GM12878 (cell line): ENCODE measurements at regions not wholly inside any gene's neighbourhood (a gene's known extent, or its start where the extent isn't known, plus 50 kb on each side); places are given as distances from the start of the nearest gene placed in this dataset.

Source experiments
- ATAC-seq: fragments of 200-7000 bp; cut with Tn5 transposase; 3 replicates; pipeline ENCODE4 v1.9.1; 2020; ENCODE audit warnings: mild to moderate bottlenecking, moderate library complexity
- BruUV-seq: library from RNA; stranded (reverse); fragments of 400-500 nt; replicated peaks from 2 replicates; lab custom pipeline; 2021; lab: Mats Ljungman, UMichigan
- CTCF ChIA-PET: fragments of 300-600 bp; sonication (Branson Sonifier 250); formaldehyde crosslinking; extraction: SDS; loops from one replicate; lab custom pipeline; 2021; ENCODE audit warnings: inconsistent platforms; lab: Yijun Ruan, JAX
- POLR2A ChIA-PET: fragments of 350-600 bp; formaldehyde crosslinking; extraction: SDS; loops from one replicate; lab custom pipeline; 2021; ENCODE audit warnings: inconsistent platforms; lab: Charles Lee
- RAD21 ChIA-PET: fragments of 300-600 bp; sonication (Branson Sonifier 250); formaldehyde crosslinking; loops from one replicate; lab custom pipeline; 2023; ENCODE audit warnings: antibody characterized with exemption; ENCODE audit not compliant: unreplicated experiment; lab: Charles Lee
- SMC1A ChIA-PET: fragments of 300-600 bp; sonication (Branson Sonifier 250); formaldehyde crosslinking; loops from one replicate; lab custom pipeline; 2023; ENCODE audit not compliant: unreplicated experiment, uncharacterized antibody; lab: Charles Lee
- DNase-seq: peaks from one replicate; pipeline ENCODE4 v3.0.0-alpha.2; 2011; ENCODE audit warnings: low read depth, low spot score
- FAIRE-seq: peaks from 3 replicates; lab custom pipeline; 2011; peaks lifted over from hg19 to GRCh38; lab: Jason Lieb, UNC
- H2AFZ ChIP-seq: 2 replicates; pipeline ENCODE4 v1.6.0; 2011; ENCODE audit warnings: low read depth, low read length, control low read depth; ENCODE audit not compliant: control insufficient read depth
- H3K27ac ChIP-seq: 2 replicates; pipeline ENCODE4 v1.5.1; 2011; ENCODE audit warnings: control low read depth; ENCODE audit not compliant: control insufficient read depth, insufficient read depth
- H3K27me3 ChIP-seq, 2 experiments: replicated peaks in 1 of 2; 2 replicates each; pipeline versions ENCODE4 v1.6.0 to v1.6.1; 2011; ENCODE audit warnings: low read length in 1 of 2; ENCODE audit not compliant: control insufficient read depth in 2 of 2, insufficient read depth in 2 of 2
- H3K36me3 ChIP-seq, 2 experiments: 2 replicates each; pipeline ENCODE4 v1.5.1; 2011; ENCODE audit warnings: low read length in 1 of 2; ENCODE audit not compliant: control insufficient read depth in 2 of 2, insufficient read depth in 2 of 2
- H3K4me1 ChIP-seq: 2 replicates; pipeline ENCODE4 v1.6.1; 2011; ENCODE audit warnings: mild to moderate bottlenecking, low read length, moderate library complexity, mixed read lengths; ENCODE audit not compliant: control insufficient read depth, insufficient read depth
- H3K4me2 ChIP-seq: 2 replicates; pipeline ENCODE4 v1.6.0; 2011; ENCODE audit warnings: control low read depth; ENCODE audit not compliant: control insufficient read depth, insufficient read depth
- H3K4me3 ChIP-seq: fragments of 200-600 bp; sonication (generic); 2 replicates; pipeline ENCODE4 v1.5.1; 2016
- H3K79me2 ChIP-seq: 2 replicates; pipeline ENCODE4 v1.6.0; 2011; ENCODE audit warnings: low read length; ENCODE audit not compliant: control insufficient read depth, insufficient read depth
- H3K9ac ChIP-seq: 2 replicates; pipeline ENCODE4 v1.8.0; 2011; ENCODE audit warnings: low read length, control low read depth, mixed read lengths; ENCODE audit not compliant: control insufficient read depth, insufficient read depth
- H3K9me3 ChIP-seq: replicated peaks from 3 replicates; pipeline ENCODE4 v1.5.1; 2011; ENCODE audit warnings: mild to moderate bottlenecking, low read length; ENCODE audit not compliant: control insufficient read depth, insufficient read depth
- H4K20me1 ChIP-seq: 2 replicates; pipeline ENCODE4 v1.6.0; 2011; ENCODE audit not compliant: control insufficient read depth, insufficient read depth
- ASH2L ChIP-seq: fragments of 300-600, 200-600 bp; sonication (generic); IDR thresholded peaks from 2 replicates; pipeline ENCODE4 v1.6.1; 2017; ENCODE audit warnings: low read depth, mild to moderate bottlenecking, borderline replicate concordance
- CBX3 ChIP-seq: fragments of 200-600 bp; sonication (generic); IDR thresholded peaks from 2 replicates; pipeline ENCODE4 v1.6.1; 2016; ENCODE audit warnings: low read depth, borderline replicate concordance
- HDGF ChIP-seq: fragments of 450-650 bp; IDR thresholded peaks from 2 replicates; pipeline ENCODE4 v1.6.1; 2016; ENCODE audit warnings: antibody characterized with exemption
- JUND ChIP-seq: IDR thresholded peaks from 2 replicates; pipeline ENCODE4 v1.6.1; 2012; ENCODE audit warnings: low read depth, mild to moderate bottlenecking, low read length, improper control_type of control experiment, moderate library complexity
- MTA2 ChIP-seq: fragments of 450-650 bp; IDR thresholded peaks from 2 replicates; pipeline ENCODE4 v1.6.1; 2016; ENCODE audit warnings: low read depth, mild to moderate bottlenecking, moderate library complexity
- MYC ChIP-seq: IDR thresholded peaks from 2 replicates; pipeline ENCODE4 v1.6.1; 2011; ENCODE audit warnings: mild to moderate bottlenecking, low read length, moderate library complexity, inconsistent platforms; ENCODE audit not compliant: insufficient read depth, insufficient replicate concordance, insufficient read length, severe bottlenecking
- NFXL1 ChIP-seq: fragments of 450-650 bp; IDR thresholded peaks from 2 replicates; pipeline ENCODE4 v1.6.1; 2017; ENCODE audit warnings: antibody characterized with exemption, mild to moderate bottlenecking, borderline replicate concordance
- POLR2AphosphoS2 ChIP-seq: IDR thresholded peaks from 2 replicates; pipeline ENCODE4 v1.6.1; 2011; ENCODE audit warnings: low read depth, mild to moderate bottlenecking, low read length, improper control_type of control experiment, moderate library complexity
- RBBP5 ChIP-seq: fragments of 200-600 bp; sonication (generic); conservative IDR thresholded peaks from 2 replicates; pipeline ENCODE4 v1.6.1; 2016
- RCOR1 ChIP-seq: conservative IDR thresholded peaks from 2 replicates; pipeline ENCODE4 v1.6.1; 2012; ENCODE audit warnings: low read depth, low read length, improper control_type of control experiment
- SIX5 ChIP-seq: IDR thresholded peaks from 2 replicates; pipeline ENCODE4 v1.6.1; 2011; ENCODE audit warnings: mild to moderate bottlenecking, low read depth, low read length, moderate library complexity; ENCODE audit not compliant: severe bottlenecking
- ZNF24 ChIP-seq: fragments of 450-650 bp; IDR thresholded peaks from 2 replicates; pipeline ENCODE4 v1.6.1; 2017; ENCODE audit warnings: antibody characterized with exemption, mild to moderate bottlenecking
- ZSCAN29 ChIP-seq: fragments of 450-650 bp; IDR thresholded peaks from 2 replicates; pipeline ENCODE4 v1.6.1; 2017; ENCODE audit warnings: mild to moderate bottlenecking, moderate library complexity
- WGBS: methylation state at CpG from one replicate; pipeline ENCODE4 v1.1.6; 2016; ENCODE audit warnings: low lambda C conversion rate; ENCODE audit not compliant: insufficient replicate concordance, insufficient coverage; ENCODE audit errors: missing lambda C conversion rate; 5-methylcytosine and 5-hydroxymethylcytosine counted together
- in situ Hi-C: fragments of 300-500 bp; cut with MboI; formaldehyde crosslinking; loops from 9 replicates; pipeline ENCODE4 v1.14.3; 2018; ENCODE audit warnings: mixed read lengths
- intact Hi-C: fragments of 100-400 bp; cut with micrococcal nuclease; formaldehyde crosslinking; loops from one replicate; pipeline ENCODE4 v1.14.2; 2022; ENCODE audit not compliant: unreplicated experiment
- TF ChIP-seq, protein P1 (sequence below): IDR thresholded peaks from 2 replicates; pipeline ENCODE4 v1.6.1; 2011; ENCODE audit warnings: mild to moderate bottlenecking, low read depth, low read length, moderate library complexity; ENCODE audit not compliant: insufficient replicate concordance
- TF ChIP-seq, protein P2 (sequence below): IDR thresholded peaks from 2 replicates; pipeline ENCODE4 v1.6.1; 2012; ENCODE audit warnings: low read depth, low read length, improper control_type of control experiment

DNA sequence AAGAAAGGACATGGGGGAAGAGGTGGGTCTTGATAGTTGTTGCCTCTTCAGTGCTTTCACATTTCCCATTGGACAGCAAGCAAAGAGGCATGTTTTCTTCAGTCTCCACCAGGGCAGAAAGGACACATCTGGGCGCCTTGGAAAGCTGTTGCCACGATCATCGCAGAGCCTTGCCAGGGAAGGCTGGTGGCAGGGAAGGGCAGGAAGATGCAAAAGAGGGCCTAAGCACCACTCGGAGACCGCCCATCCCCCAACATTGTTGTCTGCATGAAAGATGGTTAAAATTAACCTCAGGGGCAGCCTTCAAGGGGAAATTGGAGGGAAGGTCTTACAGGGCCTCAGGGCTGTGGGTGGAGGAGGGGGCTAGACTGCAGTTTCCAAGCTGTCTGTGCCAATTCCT is 114.2 kb downstream of the SOX9 start:
- RAD21 ChIA-PET = no interaction called here
- no peak for DNase-seq

DNA sequence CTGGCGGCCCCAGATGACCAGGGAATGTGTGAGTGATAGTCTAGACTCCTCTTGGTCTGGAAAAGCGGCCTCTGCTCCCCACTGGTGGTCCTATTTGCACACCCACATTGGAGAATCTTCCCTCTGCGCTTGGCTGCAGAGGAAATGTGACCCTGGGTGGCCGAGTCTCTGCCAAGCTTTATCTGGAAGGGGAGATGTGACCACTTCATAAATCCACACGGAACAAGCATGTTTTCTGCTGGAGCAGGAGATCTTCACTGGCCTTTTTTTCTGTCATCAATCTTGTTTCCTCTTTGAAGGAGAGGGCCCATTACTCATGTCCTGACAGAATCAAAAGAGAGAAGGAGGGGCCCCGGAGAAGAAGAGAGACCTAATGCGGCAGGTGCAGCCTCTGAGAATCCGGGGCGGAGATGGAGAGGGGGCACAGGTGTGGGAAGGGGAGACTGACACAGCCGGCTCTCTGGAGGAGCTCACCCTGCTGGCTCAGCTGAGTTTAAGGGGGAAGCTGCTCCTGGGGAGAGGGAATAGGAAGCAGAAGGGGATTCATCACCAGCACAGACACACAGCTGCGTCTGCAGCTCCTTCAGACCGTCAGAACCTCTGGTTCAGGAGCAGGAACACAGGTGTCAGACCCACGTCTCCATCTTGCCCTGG is 116.3 kb downstream of the SOX9 start:
- H4K20me1 ChIP-seq = no peaks in the 10 kb centered on the region
- H3K36me3 ChIP-seq = no peaks in the 10 kb centered on the region
- POLR2A ChIA-PET = no interaction called here
- H3K4me2 ChIP-seq = no peak overlapping the region
- intact Hi-C loops = no loop called here
- no TSS peak for BruUV-seq
- CTCF ChIA-PET = no interaction called here
- H3K9ac ChIP-seq = no peak overlapping the region
- no peak overlapping the region for H3K27ac ChIP-seq
- FAIRE-seq (no peak), ATAC-seq (no peak), DNase-seq (no peak)
- SMC1A ChIA-PET = no interaction called here
- RAD21 ChIA-PET = no interaction called here
- H2AFZ ChIP-seq = no peak overlapping the region
- in situ Hi-C loops = no loop called here
- no peaks in the 10 kb centered on the region for H3K27me3 ChIP-seq
- H3K4me1 ChIP-seq = no peaks in the 10 kb centered on the region
- no peak overlapping the region for H3K4me3 ChIP-seq
- no peaks in the 10 kb centered on the region for H3K79me2 ChIP-seq
- WGBS = 11% methylated on average over 12 of the region's 13 CpGs
- H3K9me3 ChIP-seq = no peaks in the 10 kb centered on the region; the same call in 2 of the 3 replicates
- TF ChIP-seq HDGF (no peak), ASH2L (no peak), ZNF24 (no peak), RBBP5 (no peak), NFXL1 (no peak), MTA2 (no peak), CBX3 (no peak), JUND (no peak), POLR2AphosphoS2 (no peak), RCOR1 (no peak), MYC (no peak)
- TF ChIP-seq, protein P1, sequence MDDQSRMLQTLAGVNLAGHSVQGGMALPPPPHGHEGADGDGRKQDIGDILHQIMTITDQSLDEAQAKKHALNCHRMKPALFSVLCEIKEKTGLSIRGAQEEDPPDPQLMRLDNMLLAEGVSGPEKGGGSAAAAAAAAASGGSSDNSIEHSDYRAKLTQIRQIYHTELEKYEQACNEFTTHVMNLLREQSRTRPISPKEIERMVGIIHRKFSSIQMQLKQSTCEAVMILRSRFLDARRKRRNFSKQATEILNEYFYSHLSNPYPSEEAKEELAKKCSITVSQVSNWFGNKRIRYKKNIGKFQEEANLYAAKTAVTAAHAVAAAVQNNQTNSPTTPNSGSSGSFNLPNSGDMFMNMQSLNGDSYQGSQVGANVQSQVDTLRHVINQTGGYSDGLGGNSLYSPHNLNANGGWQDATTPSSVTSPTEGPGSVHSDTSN = no peak

More for the DNA sequence above, 114.2 kb downstream of the SOX9 start:
- BruUV-seq = no TSS peak
- POLR2A ChIA-PET = no interaction called here
- Histone ChIP-seq H3K27ac (no peak overlapping the region), H3K36me3 (no peaks in the 10 kb centered on the region), H3K9ac (no peak overlapping the region), H2AFZ (no peak overlapping the region), H3K4me1 (no peaks in the 10 kb centered on the region), H3K27me3 (no peaks in the 10 kb centered on the region), H4K20me1 (no peaks in the 10 kb centered on the region), H3K4me2 (no peak overlapping the region), H3K4me3 (no peak overlapping the region), H3K9me3 (no peaks in the 10 kb centered on the region; the same call in 2 of the 3 replicates), H3K79me2 (no peaks in the 10 kb centered on the region)
- FAIRE-seq (no peak), ATAC-seq (no peak)
- intact Hi-C loops (no loop called here), in situ Hi-C loops (no loop called here)
- SMC1A ChIA-PET = interaction anchor here (0.6 to 1.2 kb wide), 2 partner anchors 11 kb away, joined by 3 to 4 read pairs; no protein-coding TSS in a partner anchor
- 37% methylated on average over 5 of the region's 5 CpGs for WGBS
- CTCF ChIA-PET = no interaction called here
- no peak for TF ChIP-seq SIX5
- TF ChIP-seq, protein P2, sequence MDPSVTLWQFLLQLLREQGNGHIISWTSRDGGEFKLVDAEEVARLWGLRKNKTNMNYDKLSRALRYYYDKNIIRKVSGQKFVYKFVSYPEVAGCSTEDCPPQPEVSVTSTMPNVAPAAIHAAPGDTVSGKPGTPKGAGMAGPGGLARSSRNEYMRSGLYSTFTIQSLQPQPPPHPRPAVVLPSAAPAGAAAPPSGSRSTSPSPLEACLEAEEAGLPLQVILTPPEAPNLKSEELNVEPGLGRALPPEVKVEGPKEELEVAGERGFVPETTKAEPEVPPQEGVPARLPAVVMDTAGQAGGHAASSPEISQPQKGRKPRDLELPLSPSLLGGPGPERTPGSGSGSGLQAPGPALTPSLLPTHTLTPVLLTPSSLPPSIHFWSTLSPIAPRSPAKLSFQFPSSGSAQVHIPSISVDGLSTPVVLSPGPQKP = no peak
- TF ChIP-seq ZSCAN29 = no peak
